ENCODE measurements at regions not wholly inside any gene's neighbourhood (a gene's known extent, or its start where the extent isn't known, plus 50 kb on each side); places are given as distances from the start of the nearest gene placed in this dataset.
"Not testable (repeated sequence)": the region's sequence is repeated elsewhere in the genome, so short reads cannot be mapped to it uniquely, and the experiment has no call there.

- Histone ChIP-seq H3K9me3 (ENCODE audit: control insufficient read depth, insufficient read depth, low read length) (no peaks in the 10 kb centered on the region), H3K27me3 (ENCODE audit: control insufficient read depth, low read length) (no peaks in the 10 kb centered on the region), H3K4me2 (ENCODE audit: low read length) (no peak overlapping the region), H3K4me3 (ENCODE audit: low read length) (no peak overlapping the region), H3K4me1 (ENCODE audit: control insufficient read depth, low read length) (no peaks in the 10 kb centered on the region), H3K9me2 (replicated peaks; ENCODE audit: control insufficient read depth, low read length) (no peaks in the 10 kb centered on the region), H3K36me3 (ENCODE audit: control insufficient read depth, low read length) (peaks cover 3% of the 10 kb centered on the region; the same call in 1 of the 2 replicates), H3K27ac (ENCODE audit: low read depth, low read length) (no peak overlapping the region), H3K79me2 (ENCODE audit: control insufficient read depth, low read length) (no peaks in the 10 kb centered on the region), H4K20me1 (ENCODE audit: control insufficient read depth, insufficient read depth, low read depth, low read length) (no peaks in the 10 kb centered on the region), H3F3A (ENCODE audit: control insufficient read depth, insufficient read depth) (no peaks in the 10 kb centered on the region)
- TF ChIP-seq EZH2phosphoT487 (IDR thresholded peaks at IDR 0.05; ENCODE audit: borderline replicate concordance, low read length) (no peak), CTCF (IDR thresholded peaks at IDR 0.05; ENCODE audit: low read depth, low read length, poor library complexity, severe bottlenecking) (no peak)
Measured at GRCh38 chr12:124375141-124375788, 80.4 kb downstream of the RFLNA start.

- no peaks in the 10 kb centered on the region for H3K9me2 ChIP-seq (replicated peaks; ENCODE audit: control insufficient read depth, low read length)
- H3K9me3 ChIP-seq (ENCODE audit: control insufficient read depth, insufficient read depth, low read length), result no peaks in the 10 kb centered on the region
- H3K27ac ChIP-seq (ENCODE audit: low read depth, low read length), result no peak overlapping the region
- H4K20me1 ChIP-seq (ENCODE audit: control insufficient read depth, insufficient read depth, low read depth, low read length), result no peaks in the 10 kb centered on the region
- no peaks in the 10 kb centered on the region for H3K4me1 ChIP-seq (ENCODE audit: control insufficient read depth, low read length)
- no peak for TF ChIP-seq CTCF (IDR thresholded peaks at IDR 0.05; ENCODE audit: low read depth, low read length, poor library complexity, severe bottlenecking)
- TF ChIP-seq EZH2phosphoT487 (IDR thresholded peaks at IDR 0.05; ENCODE audit: borderline replicate concordance, low read length), result no peak
- no peaks in the 10 kb centered on the region for H3K27me3 ChIP-seq (ENCODE audit: control insufficient read depth, low read length)
- H3K4me3 ChIP-seq (ENCODE audit: low read length), result no peak overlapping the region
- H3F3A ChIP-seq (ENCODE audit: control insufficient read depth, insufficient read depth), result no peaks in the 10 kb centered on the region
- no peak overlapping the region for H3K4me2 ChIP-seq (ENCODE audit: low read length)
- no peaks in the 10 kb centered on the region for H3K79me2 ChIP-seq (ENCODE audit: control insufficient read depth, low read length)
- H3K36me3 ChIP-seq (ENCODE audit: control insufficient read depth, low read length), result peaks cover 3% of the 10 kb centered on the region; the same call in 1 of the 2 replicates
Measured at GRCh38 chr12:124374567-124374966, 79.7 kb downstream of the RFLNA start.

GRCh38 chr12:124374147-124374546 lies 79.3 kb downstream of the RFLNA start:
- H3K4me3 ChIP-seq (ENCODE audit: low read length), result no peak overlapping the region
- no peak overlapping the region for H3K4me2 ChIP-seq (ENCODE audit: low read length)
- no peaks in the 10 kb centered on the region for H4K20me1 ChIP-seq (ENCODE audit: control insufficient read depth, insufficient read depth, low read depth, low read length)
- H3F3A ChIP-seq (ENCODE audit: control insufficient read depth, insufficient read depth), result no peaks in the 10 kb centered on the region
- TF ChIP-seq CTCF (IDR thresholded peaks at IDR 0.05; ENCODE audit: low read depth, low read length, poor library complexity, severe bottlenecking), result no peak
- TF ChIP-seq EZH2phosphoT487 (IDR thresholded peaks at IDR 0.05; ENCODE audit: borderline replicate concordance, low read length), result no peak
- no peaks in the 10 kb centered on the region for H3K9me2 ChIP-seq (replicated peaks; ENCODE audit: control insufficient read depth, low read length)
- H3K27me3 ChIP-seq (ENCODE audit: control insufficient read depth, low read length), result no peaks in the 10 kb centered on the region
- H3K27ac ChIP-seq (ENCODE audit: low read depth, low read length), result no peak overlapping the region
- no peaks in the 10 kb centered on the region for H3K9me3 ChIP-seq (ENCODE audit: control insufficient read depth, insufficient read depth, low read length)
- no peaks in the 10 kb centered on the region for H3K79me2 ChIP-seq (ENCODE audit: control insufficient read depth, low read length)
- peaks cover 3% of the 10 kb centered on the region; the same call in 1 of the 2 replicates for H3K36me3 ChIP-seq (ENCODE audit: control insufficient read depth, low read length)
- no peaks in the 10 kb centered on the region for H3K4me1 ChIP-seq (ENCODE audit: control insufficient read depth, low read length)

- not testable (repeated sequence) for H3K4me3 ChIP-seq (ENCODE audit: low read length); H4K20me1 ChIP-seq (ENCODE audit: control insufficient read depth, insufficient read depth, low read depth, low read length); H3K9me2 ChIP-seq (replicated peaks; ENCODE audit: control insufficient read depth, low read length); H3K27ac ChIP-seq (ENCODE audit: low read depth, low read length); H3F3A ChIP-seq (ENCODE audit: control insufficient read depth, insufficient read depth); H3K4me2 ChIP-seq (ENCODE audit: low read length); H3K9me3 ChIP-seq (ENCODE audit: control insufficient read depth, insufficient read depth, low read length); H3K79me2 ChIP-seq (ENCODE audit: control insufficient read depth, low read length); H3K27me3 ChIP-seq (ENCODE audit: control insufficient read depth, low read length); H3K36me3 ChIP-seq (ENCODE audit: control insufficient read depth, low read length); H3K4me1 ChIP-seq (ENCODE audit: control insufficient read depth, low read length)
Measured at GRCh38 chr12:124373701-124374100, 78.8 kb downstream of the RFLNA start.
